ENCODE measurements at regions not wholly inside any gene's neighbourhood (a gene's known extent, or its start where the extent isn't known, plus 50 kb on each side); places are given as distances from the start of the nearest gene placed in this dataset.

DNA sequence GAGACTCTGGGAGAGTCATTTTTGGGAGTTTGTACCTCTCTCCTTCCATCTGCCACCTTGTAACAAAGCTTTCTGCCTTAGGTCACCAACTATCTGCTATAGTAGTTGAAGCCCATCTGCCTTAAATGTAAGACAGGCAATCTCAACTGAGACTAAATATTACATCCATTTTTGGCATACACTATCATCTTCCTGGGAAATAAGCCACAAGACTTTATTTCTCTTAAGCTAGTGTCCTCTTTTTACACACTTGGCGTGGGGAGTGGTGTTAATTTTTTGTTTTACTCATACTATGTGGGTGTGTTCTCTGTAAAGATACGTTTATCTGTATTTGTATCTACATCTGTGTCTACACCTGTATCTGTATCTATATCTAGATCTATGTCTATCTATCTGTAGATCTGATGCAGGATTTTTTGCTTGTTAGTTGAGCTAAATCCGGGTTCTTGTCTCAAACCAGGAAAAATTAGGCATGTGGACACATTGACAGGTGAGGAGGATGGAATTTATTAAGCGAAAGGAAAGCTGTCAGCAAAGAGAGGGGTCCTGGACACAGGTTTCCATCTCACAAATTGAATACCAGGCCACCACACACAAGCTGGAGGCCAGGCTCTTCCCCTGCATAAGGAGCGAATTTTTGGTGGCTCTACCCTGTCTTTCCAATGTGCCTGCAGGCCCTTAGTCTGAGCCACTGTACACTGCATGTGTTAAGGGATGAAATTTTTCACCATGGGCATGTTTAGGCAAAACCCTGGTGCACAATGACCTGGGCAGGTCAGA, 64.8 kb upstream of the RND3 start:
- no peak for ATAC-seq
- TF ChIP-seq ESRRG (CRISPR knock-in tag; IDR thresholded peaks at IDR 0.05) (no peak), BACH2 (CRISPR knock-in tag; IDR thresholded peaks at IDR 0.05; ENCODE audit: borderline replicate concordance) (no peak), ZNF8 (CRISPR knock-in tag; IDR thresholded peaks at IDR 0.05) (no peak), ARNTL (CRISPR knock-in tag; IDR thresholded peaks at IDR 0.05; ENCODE audit: borderline replicate concordance, low read depth) (no peak), SNAI2 (CRISPR knock-in tag; IDR thresholded peaks at IDR 0.05) (no peak), OSR1 (CRISPR knock-in tag; IDR thresholded peaks at IDR 0.05) (no peak), ZFP30 (CRISPR knock-in tag; IDR thresholded peaks at IDR 0.05) (no peak), GLIS3 (CRISPR knock-in tag; IDR thresholded peaks at IDR 0.05) (no peak), CSDC2 (CRISPR knock-in tag; IDR thresholded peaks at IDR 0.05) (no peak), TOX (CRISPR knock-in tag; IDR thresholded peaks at IDR 0.05; ENCODE audit: borderline replicate concordance) (no peak), ZFP3 (CRISPR knock-in tag; IDR thresholded peaks at IDR 0.05) (no peak), ZC3H10 (CRISPR knock-in tag; IDR thresholded peaks at IDR 0.05) (no peak), RARB (CRISPR knock-in tag; IDR thresholded peaks at IDR 0.05) (no peak), PPARA (CRISPR knock-in tag; IDR thresholded peaks at IDR 0.05; ENCODE audit: borderline replicate concordance) (no peak)
- TF ChIP-seq, protein P1, sequence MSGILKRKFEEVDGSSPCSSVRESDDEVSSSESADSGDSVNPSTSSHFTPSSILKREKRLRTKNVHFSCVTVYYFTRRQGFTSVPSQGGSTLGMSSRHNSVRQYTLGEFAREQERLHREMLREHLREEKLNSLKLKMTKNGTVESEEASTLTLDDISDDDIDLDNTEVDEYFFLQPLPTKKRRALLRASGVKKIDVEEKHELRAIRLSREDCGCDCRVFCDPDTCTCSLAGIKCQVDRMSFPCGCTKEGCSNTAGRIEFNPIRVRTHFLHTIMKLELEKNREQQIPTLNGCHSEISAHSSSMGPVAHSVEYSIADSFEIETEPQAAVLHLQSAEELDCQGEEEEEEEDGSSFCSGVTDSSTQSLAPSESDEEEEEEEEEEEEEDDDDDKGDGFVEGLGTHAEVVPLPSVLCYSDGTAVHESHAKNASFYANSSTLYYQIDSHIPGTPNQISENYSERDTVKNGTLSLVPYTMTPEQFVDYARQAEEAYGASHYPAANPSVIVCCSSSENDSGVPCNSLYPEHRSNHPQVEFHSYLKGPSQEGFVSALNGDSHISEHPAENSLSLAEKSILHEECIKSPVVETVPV (CRISPR knock-in tag; IDR thresholded peaks at IDR 0.05): no peak
- TF ChIP-seq, protein P2, sequence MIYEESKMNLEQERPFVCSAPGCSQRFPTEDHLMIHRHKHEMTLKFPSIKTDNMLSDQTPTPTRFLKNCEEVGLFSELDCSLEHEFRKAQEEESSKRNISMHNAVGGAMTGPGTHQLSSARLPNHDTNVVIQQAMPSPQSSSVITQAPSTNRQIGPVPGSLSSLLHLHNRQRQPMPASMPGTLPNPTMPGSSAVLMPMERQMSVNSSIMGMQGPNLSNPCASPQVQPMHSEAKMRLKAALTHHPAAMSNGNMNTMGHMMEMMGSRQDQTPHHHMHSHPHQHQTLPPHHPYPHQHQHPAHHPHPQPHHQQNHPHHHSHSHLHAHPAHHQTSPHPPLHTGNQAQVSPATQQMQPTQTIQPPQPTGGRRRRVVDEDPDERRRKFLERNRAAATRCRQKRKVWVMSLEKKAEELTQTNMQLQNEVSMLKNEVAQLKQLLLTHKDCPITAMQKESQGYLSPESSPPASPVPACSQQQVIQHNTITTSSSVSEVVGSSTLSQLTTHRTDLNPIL (CRISPR knock-in tag; IDR thresholded peaks at IDR 0.05; ENCODE audit: low read depth): no peak
- TF ChIP-seq, protein P3, sequence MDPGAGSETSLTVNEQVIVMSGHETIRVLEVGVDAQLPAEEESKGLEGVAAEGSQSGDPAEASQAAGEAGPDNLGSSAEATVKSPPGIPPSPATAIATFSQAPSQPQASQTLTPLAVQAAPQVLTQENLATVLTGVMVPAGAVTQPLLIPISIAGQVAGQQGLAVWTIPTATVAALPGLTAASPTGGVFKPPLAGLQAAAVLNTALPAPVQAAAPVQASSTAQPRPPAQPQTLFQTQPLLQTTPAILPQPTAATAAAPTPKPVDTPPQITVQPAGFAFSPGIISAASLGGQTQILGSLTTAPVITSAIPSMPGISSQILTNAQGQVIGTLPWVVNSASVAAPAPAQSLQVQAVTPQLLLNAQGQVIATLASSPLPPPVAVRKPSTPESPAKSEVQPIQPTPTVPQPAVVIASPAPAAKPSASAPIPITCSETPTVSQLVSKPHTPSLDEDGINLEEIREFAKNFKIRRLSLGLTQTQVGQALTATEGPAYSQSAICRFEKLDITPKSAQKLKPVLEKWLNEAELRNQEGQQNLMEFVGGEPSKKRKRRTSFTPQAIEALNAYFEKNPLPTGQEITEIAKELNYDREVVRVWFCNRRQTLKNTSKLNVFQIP (CRISPR knock-in tag; IDR thresholded peaks at IDR 0.05; ENCODE audit: borderline replicate concordance, low read depth): no peak

DNA sequence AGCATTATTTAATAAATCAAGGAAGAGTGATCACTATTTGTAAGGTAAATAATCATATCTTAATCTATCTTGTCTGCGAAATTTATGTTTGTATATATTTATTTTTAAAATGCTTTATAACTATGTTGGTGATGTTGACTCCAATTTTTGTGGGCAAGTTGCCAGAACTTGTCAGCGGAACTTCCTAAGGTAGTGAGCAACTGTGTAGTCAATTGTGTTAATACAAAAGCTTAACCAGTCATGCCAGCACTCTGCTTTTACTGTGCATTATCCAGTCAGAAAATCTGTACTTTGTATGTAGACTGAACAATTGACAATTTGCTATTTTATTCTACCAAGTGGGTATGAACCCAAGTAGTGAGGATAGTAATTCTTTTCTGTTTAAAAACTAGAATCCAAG, 61.9 kb upstream of the RND3 start:
- ATAC-seq: no peak
- TF ChIP-seq ESRRG (CRISPR knock-in tag; IDR thresholded peaks at IDR 0.05) (no peak), CSDC2 (CRISPR knock-in tag; IDR thresholded peaks at IDR 0.05) (no peak), ZNF70 (CRISPR knock-in tag; IDR thresholded peaks at IDR 0.05) (no peak), ZFP3 (CRISPR knock-in tag; IDR thresholded peaks at IDR 0.05) (no peak), ARNTL (CRISPR knock-in tag; IDR thresholded peaks at IDR 0.05; ENCODE audit: borderline replicate concordance, low read depth) (no peak), BACH2 (CRISPR knock-in tag; IDR thresholded peaks at IDR 0.05; ENCODE audit: borderline replicate concordance) (no peak), ZNF565 (CRISPR knock-in tag; conservative IDR thresholded peaks at IDR 0.05; ENCODE audit: low read depth) (no peak), SNAI2 (CRISPR knock-in tag; IDR thresholded peaks at IDR 0.05) (no peak), ISL1 (CRISPR knock-in tag; IDR thresholded peaks at IDR 0.05) (no peak), ZNF8 (CRISPR knock-in tag; IDR thresholded peaks at IDR 0.05) (no peak), ZFP30 (CRISPR knock-in tag; IDR thresholded peaks at IDR 0.05) (no peak), RARB (CRISPR knock-in tag; IDR thresholded peaks at IDR 0.05) (no peak), GLIS3 (CRISPR knock-in tag; IDR thresholded peaks at IDR 0.05) (no peak)
- TF ChIP-seq, protein P4, sequence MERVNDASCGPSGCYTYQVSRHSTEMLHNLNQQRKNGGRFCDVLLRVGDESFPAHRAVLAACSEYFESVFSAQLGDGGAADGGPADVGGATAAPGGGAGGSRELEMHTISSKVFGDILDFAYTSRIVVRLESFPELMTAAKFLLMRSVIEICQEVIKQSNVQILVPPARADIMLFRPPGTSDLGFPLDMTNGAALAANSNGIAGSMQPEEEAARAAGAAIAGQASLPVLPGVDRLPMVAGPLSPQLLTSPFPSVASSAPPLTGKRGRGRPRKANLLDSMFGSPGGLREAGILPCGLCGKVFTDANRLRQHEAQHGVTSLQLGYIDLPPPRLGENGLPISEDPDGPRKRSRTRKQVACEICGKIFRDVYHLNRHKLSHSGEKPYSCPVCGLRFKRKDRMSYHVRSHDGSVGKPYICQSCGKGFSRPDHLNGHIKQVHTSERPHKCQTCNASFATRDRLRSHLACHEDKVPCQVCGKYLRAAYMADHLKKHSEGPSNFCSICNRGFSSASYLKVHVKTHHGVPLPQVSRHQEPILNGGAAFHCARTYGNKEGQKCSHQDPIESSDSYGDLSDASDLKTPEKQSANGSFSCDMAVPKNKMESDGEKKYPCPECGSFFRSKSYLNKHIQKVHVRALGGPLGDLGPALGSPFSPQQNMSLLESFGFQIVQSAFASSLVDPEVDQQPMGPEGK (CRISPR knock-in tag; IDR thresholded peaks at IDR 0.05; ENCODE audit: borderline replicate concordance): no peak
- TF ChIP-seq, protein P2 (CRISPR knock-in tag; IDR thresholded peaks at IDR 0.05; ENCODE audit: low read depth): no peak
- TF ChIP-seq, protein P1 (CRISPR knock-in tag; IDR thresholded peaks at IDR 0.05): no peak
- TF ChIP-seq, protein P5, sequence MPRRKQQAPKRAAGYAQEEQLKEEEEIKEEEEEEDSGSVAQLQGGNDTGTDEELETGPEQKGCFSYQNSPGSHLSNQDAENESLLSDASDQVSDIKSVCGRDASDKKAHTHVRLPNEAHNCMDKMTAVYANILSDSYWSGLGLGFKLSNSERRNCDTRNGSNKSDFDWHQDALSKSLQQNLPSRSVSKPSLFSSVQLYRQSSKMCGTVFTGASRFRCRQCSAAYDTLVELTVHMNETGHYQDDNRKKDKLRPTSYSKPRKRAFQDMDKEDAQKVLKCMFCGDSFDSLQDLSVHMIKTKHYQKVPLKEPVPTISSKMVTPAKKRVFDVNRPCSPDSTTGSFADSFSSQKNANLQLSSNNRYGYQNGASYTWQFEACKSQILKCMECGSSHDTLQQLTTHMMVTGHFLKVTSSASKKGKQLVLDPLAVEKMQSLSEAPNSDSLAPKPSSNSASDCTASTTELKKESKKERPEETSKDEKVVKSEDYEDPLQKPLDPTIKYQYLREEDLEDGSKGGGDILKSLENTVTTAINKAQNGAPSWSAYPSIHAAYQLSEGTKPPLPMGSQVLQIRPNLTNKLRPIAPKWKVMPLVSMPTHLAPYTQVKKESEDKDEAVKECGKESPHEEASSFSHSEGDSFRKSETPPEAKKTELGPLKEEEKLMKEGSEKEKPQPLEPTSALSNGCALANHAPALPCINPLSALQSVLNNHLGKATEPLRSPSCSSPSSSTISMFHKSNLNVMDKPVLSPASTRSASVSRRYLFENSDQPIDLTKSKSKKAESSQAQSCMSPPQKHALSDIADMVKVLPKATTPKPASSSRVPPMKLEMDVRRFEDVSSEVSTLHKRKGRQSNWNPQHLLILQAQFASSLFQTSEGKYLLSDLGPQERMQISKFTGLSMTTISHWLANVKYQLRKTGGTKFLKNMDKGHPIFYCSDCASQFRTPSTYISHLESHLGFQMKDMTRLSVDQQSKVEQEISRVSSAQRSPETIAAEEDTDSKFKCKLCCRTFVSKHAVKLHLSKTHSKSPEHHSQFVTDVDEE (CRISPR knock-in tag; IDR thresholded peaks at IDR 0.05): no peak
- TF ChIP-seq, protein P3 (CRISPR knock-in tag; IDR thresholded peaks at IDR 0.05; ENCODE audit: borderline replicate concordance, low read depth): no peak
